HUDEP-2 (cell line): ENCODE measurements at regions not wholly inside any gene's neighbourhood (a gene's known extent, or its start where the extent isn't known, plus 50 kb on each side); places are given as distances from the start of the nearest gene placed in this dataset.
A peak's percentile ranks its signal among the peaks of the same experiment; 100 is the strongest.

ENCODE experiments used
- DNase-seq, 76 experiments: peaks; one replicate each; lab custom pipeline; 2025; ENCODE audit not compliant: unreplicated experiment in 76 of 76; lab: John Stamatoyannopoulos, UW

GRCh38 chr11:91822805-91823204 is 401.8 kb upstream of the FAT3 start:
- DNase-seq, result no peak

GRCh38 chr11:91820709-91821108 is 403.9 kb upstream of the FAT3 start:
- DNase-seq, result no peak

DNA sequence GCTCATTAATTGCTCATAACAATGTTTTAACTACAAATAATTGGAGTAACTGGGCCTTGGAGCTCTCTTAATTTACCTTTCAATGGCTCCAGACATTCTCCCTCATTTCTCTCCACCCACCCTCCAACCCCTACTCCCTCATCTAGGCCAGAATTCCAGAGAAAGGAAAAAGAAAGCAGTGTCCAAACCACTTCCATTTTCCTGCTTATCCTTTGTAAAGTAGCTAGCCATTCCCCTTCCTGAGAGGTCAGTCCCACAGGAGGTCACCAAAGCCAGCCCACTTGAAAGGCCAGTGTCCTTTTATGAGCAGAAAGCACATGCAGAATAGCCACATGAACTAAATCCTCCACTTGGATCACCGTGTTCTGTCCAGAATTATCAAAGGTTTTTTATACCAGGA is 404.8 kb upstream of the FAT3 start:
- no peak for DNase-seq

GRCh38 chr11:91819195-91819594 is 405.4 kb upstream of the FAT3 start:
- no peak for DNase-seq

- no peak for DNase-seq
Measured at GRCh38 chr11:91817996-91818395, 406.6 kb upstream of the FAT3 start.

DNA sequence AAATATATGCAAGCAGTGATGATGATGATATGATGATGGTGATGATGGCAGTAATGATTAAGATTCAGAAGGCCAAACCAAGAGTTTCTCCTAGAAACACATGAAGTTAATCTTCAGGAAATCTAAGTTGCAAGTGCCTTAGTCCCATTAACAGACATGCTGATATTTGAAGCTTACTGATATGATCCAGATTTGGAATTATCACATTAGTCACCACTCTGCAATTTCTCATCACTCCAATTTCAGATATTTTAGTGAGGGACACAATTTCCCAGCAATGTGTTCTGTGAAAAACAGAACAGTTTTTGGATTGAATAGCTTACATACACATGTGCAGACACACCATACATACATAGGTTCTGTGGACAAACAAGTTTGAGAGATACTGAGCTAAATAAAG is 411.4 kb upstream of the FAT3 start:
- no peak for DNase-seq

DNA sequence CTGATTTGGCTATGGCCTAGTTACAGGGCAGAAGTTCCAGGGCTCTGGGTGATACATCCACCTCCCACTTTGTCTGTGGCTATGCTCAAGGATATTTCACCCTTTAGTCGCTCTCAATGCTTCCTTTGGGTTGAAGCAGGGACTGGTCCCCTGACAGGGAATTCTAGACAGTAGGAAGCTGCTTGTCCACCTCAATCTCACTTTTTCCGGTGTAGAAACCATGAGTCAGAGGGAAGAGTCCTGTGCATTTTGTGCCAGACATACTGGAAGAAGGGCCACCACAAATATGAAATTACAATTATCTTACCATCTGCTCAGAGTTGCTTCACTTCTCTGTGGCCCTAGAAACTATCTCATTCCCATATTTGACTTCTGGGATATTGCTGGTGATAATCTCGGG is 413.7 kb upstream of the FAT3 start:
- DNase-seq, result no peak

DNA sequence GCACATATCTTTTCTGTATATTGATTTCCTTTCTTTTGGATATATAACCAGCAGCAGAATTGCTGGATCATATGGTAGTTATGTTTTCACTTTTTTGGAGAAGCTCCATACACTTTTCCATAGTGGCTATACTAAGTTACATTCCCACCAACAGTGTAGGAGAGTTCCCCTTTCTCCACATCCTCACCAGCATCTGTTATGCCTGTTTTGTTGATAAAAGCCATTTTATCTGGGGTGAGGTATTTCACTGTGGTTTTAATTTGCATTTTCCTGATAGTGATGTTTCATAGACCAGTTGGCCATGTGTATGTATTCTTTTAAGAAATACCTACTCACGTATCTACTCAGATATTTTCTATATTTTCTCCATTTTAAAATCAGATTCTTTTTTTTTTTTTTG is 419.3 kb upstream of the FAT3 start:
- DNase-seq, result no peak

- no peak for DNase-seq
Measured at GRCh38 chr11:91804042-91804441, 420.6 kb upstream of the FAT3 start.

GRCh38 chr11:91802475-91802874 is 422.1 kb upstream of the FAT3 start:
- no peak for DNase-seq

DNA sequence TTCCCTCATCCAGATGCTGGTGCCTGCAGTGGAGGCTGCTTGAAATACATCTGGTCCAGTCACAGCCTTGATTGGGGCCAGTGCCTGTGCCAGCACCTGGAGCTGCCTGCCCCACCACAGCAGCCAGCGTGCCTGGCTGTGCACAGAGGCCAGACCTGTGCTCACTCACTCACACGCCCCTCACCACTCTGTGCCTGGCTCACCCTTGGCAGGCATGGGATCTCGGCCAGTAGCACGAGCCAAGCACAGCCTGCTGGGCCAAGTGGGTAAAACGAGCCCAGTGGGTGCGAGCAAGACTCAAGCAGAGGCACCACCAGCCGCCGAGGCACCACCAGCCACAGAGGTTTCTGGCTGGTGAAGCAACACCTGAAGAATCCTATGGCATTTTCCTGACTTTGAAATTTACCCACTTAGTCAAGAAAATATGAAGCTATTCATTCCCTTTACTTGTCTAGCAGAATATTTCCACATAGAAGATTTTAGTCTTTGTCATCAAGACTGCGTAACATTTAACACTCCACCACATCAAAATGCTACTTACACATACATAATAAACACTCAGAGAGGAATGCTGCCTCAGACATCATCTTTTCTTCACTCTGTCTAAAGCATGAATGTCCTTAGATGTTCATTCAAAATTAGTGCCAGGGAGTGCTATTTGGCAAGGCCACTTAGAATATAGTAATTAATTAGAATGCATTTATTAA is 424.3 kb upstream of the FAT3 start:
- no peak for DNase-seq

- no peak for DNase-seq
Measured at GRCh38 chr11:91798240-91798639, 426.4 kb upstream of the FAT3 start.

GRCh38 chr11:91796999-91797398 is 427.6 kb upstream of the FAT3 start:
- no peak for DNase-seq

GRCh38 chr11:91795139-91795887 is 429.3 kb upstream of the FAT3 start:
- DNase-seq, result no peak

DNA sequence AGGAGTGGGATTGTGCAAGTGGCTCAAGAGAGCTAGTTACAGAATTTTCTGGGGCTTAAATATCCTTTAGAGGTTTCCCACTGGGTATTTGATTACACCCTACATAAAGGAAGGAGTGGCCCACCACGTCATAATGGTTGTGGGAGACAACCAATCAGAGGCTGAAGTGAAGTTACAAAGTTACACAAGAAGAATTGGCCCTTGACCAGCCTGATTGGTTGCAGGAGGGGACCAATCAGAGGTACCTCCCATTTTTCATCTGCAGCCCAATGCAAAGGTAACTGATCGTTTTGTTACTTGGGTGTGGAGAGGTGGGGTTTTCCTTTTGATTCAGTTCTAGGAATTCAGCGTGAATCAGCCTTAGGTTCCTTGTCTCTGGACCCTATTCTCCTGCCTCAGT is 430.5 kb upstream of the FAT3 start:
- DNase-seq, result no peak

DNA sequence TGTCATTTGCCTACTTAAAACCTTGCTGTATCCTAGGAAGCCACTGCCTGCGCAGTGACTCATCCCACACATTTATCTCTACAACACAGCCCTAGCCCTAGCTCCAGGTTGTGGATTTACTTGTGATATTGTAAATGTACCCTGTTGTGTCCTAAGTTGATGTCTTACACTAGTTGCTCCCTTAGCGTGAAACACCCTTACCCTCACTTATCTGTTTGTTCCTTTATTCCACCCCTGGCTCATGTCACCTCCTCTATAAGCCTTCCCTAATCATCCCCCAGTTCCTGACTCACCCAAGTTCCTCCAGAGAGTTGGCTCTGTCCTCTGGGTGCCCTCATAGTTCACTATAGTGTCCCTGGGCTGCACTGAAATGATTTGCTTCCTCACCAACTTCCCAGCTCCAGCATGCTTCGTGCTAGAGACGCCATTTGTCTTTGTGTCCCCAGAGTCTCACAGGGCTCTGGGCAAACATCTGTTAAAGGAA is 431.8 kb upstream of the FAT3 start:
- DNase-seq, result peak in 5 of 76 experiments; percentile 1 to 37 (median 2)

- no peak for DNase-seq
Measured at GRCh38 chr11:91791171-91791468, 433.5 kb upstream of the FAT3 start.

- no peak for DNase-seq
Measured at GRCh38 chr11:91790346-91791170, 434.1 kb upstream of the FAT3 start.

DNA sequence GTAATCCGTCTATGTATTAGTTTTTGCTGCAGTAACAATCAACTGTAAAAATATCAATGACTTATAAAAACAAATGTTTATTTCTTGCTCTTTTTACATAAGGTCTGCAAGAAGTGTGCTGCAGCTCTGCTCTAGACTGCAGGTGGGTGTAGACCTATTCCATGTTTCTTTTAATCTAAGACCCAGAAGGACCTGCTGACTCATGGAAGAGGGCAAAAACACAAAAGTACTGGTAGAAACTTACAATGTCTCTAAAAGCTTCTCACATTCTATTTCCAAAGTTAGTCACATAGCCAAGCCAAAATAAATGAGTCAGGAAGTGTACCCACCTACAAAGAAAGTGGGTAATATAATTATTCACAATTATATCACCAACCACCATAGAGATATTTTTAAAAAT is 435.9 kb upstream of the FAT3 start:
- DNase-seq, result no peak

GRCh38 chr11:91786097-91786496 is 438.5 kb upstream of the FAT3 start:
- no peak for DNase-seq

- no peak for DNase-seq
Measured at GRCh38 chr11:91783173-91783572, 441.4 kb upstream of the FAT3 start.

DNA sequence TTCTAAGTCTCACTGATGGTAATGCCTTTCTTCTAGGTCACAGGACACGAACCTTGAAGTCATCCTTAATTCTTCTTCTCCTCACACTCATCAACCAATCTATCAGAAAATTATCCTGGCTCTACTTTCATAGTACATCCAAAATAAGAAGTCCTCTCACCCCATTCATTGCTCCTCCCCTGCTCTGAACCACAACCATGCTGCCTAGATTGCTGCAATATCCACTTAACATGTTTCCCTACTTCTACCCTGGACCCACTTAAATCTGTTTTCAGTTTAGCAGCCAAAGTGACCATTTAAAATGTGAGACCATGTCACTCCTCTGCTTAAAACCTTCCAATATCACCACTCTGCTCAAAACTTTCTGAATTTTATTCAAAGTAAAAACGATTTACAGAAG is 445.9 kb upstream of the FAT3 start:
- no peak for DNase-seq
